ENCODE measurements at regions not wholly inside any gene's neighbourhood (a gene's known extent, or its start where the extent isn't known, plus 50 kb on each side); places are given as distances from the start of the nearest gene placed in this dataset.

DNA sequence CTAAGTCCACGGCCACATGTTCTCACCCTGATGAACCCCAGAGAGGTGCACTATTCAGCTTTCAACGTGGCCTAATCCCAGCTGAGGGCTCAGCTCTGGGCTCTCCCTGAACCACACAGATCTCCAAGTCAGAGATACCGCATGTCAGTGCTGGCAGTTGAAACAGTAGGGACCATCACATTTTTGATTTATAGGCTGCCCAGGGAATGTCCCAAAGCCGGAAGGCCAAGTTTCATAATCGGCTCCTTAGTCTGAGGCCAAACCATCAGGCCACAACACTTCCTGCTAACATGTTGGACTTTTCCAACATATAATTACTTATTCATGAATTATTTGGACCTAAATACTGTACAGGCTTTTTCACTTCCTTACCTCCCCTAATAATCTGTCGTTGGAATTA, 91.9 kb upstream of the KLHL29 start:
- TF ChIP-seq, protein P1, sequence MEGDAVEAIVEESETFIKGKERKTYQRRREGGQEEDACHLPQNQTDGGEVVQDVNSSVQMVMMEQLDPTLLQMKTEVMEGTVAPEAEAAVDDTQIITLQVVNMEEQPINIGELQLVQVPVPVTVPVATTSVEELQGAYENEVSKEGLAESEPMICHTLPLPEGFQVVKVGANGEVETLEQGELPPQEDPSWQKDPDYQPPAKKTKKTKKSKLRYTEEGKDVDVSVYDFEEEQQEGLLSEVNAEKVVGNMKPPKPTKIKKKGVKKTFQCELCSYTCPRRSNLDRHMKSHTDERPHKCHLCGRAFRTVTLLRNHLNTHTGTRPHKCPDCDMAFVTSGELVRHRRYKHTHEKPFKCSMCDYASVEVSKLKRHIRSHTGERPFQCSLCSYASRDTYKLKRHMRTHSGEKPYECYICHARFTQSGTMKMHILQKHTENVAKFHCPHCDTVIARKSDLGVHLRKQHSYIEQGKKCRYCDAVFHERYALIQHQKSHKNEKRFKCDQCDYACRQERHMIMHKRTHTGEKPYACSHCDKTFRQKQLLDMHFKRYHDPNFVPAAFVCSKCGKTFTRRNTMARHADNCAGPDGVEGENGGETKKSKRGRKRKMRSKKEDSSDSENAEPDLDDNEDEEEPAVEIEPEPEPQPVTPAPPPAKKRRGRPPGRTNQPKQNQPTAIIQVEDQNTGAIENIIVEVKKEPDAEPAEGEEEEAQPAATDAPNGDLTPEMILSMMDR (IDR thresholded peaks at IDR 0.05 in 4 of 5, conservative IDR thresholded peaks at IDR 0.05 in 1 of 5): no peak
- no peak for TF ChIP-seq POLR2A (IDR thresholded peaks at IDR 0.05)

Data from gastrocnemius medialis (tissue), 4 donors.